Transverse colon (tissue), 4 donors: ENCODE measurements at regions not wholly inside any gene's neighbourhood (a gene's known extent, or its start where the extent isn't known, plus 50 kb on each side); places are given as distances from the start of the nearest gene placed in this dataset.

Source experiments
- DNase-seq: peaks from one replicate; pipeline ENCODE4 v3.0.0-alpha.2; 2019
- H3K27ac ChIP-seq, 4 donors: fragments of 200-600 bp; sonication (generic); 2 replicates each; pipeline ENCODE4 v1.5.1; 2016 to 2018; ENCODE audit warnings: inconsistent platforms in 4 of 4
- H3K27me3 ChIP-seq: fragments of 200-600 bp; sonication (generic); 2 replicates; pipeline ENCODE4 v1.5.1; 2017; ENCODE audit warnings: inconsistent platforms
- H3K36me3 ChIP-seq, 4 donors: fragments of 200-600 bp; sonication (generic); 2 replicates each; pipeline ENCODE4 v1.5.1; 2017 to 2019; ENCODE audit warnings: inconsistent platforms in 4 of 4
- H3K4me1 ChIP-seq, 4 donors: fragments of 200-600 bp; sonication (generic); 2 replicates each; pipeline ENCODE4 v1.5.1; 2017 to 2020; ENCODE audit warnings: inconsistent platforms in 4 of 4
- H3K4me3 ChIP-seq, 4 donors: fragments of 200-600 bp; sonication (generic); 1 replicate in 1 of 4; 2 replicates in 3 of 4; pipeline versions ENCODE4 v1.5.1 to v1.6.1; 2017 to 2019; ENCODE audit warnings: inconsistent platforms in 4 of 4
- H3K9me3 ChIP-seq, 2 donors: fragments of 200-600 bp; sonication (generic); 2 replicates each; pipeline ENCODE4 v1.5.1; 2017 to 2019; ENCODE audit warnings: inconsistent platforms in 2 of 2
- EP300 ChIP-seq: sonication (generic); formaldehyde crosslinking; IDR thresholded peaks from one replicate; pipeline ENCODE4 v1.6.1; 2017; ENCODE audit warnings: antibody characterized with exemption, low read depth
- POLR2A ChIP-seq: fragments of 450-650 bp; IDR thresholded peaks from one replicate; pipeline ENCODE4 v1.6.1; 2016; ENCODE audit warnings: antibody characterized with exemption, mild to moderate bottlenecking, moderate library complexity
- POLR2AphosphoS5 ChIP-seq, 3 donors: sonication (generic); formaldehyde crosslinking; IDR thresholded peaks; one replicate each; pipeline ENCODE4 v1.6.1; 2016; ENCODE audit warnings: antibody characterized with exemption in 3 of 3
- WGBS, 2 donors: methylation state at CpG; one replicate each; pipeline ENCODE4 v1.1.5; 2018; ENCODE audit warnings: low coverage in 1 of 2; 5-methylcytosine and 5-hydroxymethylcytosine counted together
- in situ Hi-C, 4 donors: fragments of 200-750 bp; cut with MboI; loops; one replicate each; pipeline versions ENCODE4 v1.15.0 to v1.15.1; 2017; ENCODE audit warnings: low sequenced_read_pairs in 3 of 4, low pct_ligation_motif_present in 1 of 4, low pct_unique_long_range_greater_than_20kb in 1 of 4
- intact Hi-C: fragments of 100-400 bp; cut with DNase I; formaldehyde crosslinking; loops from one replicate; pipeline ENCODE4 v1.15.1; 2023; ENCODE audit warnings: low total_unique reads
- TF ChIP-seq, protein P1 (sequence below), 5 experiments: fragments of 200-600 bp in 3 of 5; fragments of 450-650 bp in 2 of 5; sonication (generic) in 3 of 5; IDR thresholded peaks; 1 replicate in 2 of 5; 2 replicates in 3 of 5; pipeline ENCODE4 v1.5.1; 2016 to 2017; ENCODE audit warnings: antibody characterized with exemption in 5 of 5, inconsistent platforms in 3 of 5, mild to moderate bottlenecking in 2 of 5, moderate library complexity in 1 of 5

- Histone ChIP-seq H3K4me1 (peaks cover 0 to 6% (median 0%) of the 10 kb centered on the region in 4 donors), H3K36me3 (no peaks in the 10 kb centered on the region), H3K27me3 (no peaks in the 10 kb centered on the region), H3K27ac (no peak overlapping the region), H3K9me3 (no peaks in the 10 kb centered on the region), H3K4me3 (no peak overlapping the region)
- in situ Hi-C loops (no loop called here), intact Hi-C loops (no loop called here)
- TF ChIP-seq, protein P1, sequence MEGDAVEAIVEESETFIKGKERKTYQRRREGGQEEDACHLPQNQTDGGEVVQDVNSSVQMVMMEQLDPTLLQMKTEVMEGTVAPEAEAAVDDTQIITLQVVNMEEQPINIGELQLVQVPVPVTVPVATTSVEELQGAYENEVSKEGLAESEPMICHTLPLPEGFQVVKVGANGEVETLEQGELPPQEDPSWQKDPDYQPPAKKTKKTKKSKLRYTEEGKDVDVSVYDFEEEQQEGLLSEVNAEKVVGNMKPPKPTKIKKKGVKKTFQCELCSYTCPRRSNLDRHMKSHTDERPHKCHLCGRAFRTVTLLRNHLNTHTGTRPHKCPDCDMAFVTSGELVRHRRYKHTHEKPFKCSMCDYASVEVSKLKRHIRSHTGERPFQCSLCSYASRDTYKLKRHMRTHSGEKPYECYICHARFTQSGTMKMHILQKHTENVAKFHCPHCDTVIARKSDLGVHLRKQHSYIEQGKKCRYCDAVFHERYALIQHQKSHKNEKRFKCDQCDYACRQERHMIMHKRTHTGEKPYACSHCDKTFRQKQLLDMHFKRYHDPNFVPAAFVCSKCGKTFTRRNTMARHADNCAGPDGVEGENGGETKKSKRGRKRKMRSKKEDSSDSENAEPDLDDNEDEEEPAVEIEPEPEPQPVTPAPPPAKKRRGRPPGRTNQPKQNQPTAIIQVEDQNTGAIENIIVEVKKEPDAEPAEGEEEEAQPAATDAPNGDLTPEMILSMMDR (IDR thresholded peaks at IDR 0.05), result no peak
- no peak for TF ChIP-seq POLR2AphosphoS5 (IDR thresholded peaks at IDR 0.05)
- no peak for TF ChIP-seq EP300
- no peak for TF ChIP-seq POLR2A
- DNase-seq, result no peak
- whole genome bisulfite sequencing, 2 donors, result 65 to 68% methylated on average over 5 of the region's 5 CpGs
Measured at GRCh38 chr12:19799895-19800602, 360.8 kb downstream of the AEBP2 start.

DNA sequence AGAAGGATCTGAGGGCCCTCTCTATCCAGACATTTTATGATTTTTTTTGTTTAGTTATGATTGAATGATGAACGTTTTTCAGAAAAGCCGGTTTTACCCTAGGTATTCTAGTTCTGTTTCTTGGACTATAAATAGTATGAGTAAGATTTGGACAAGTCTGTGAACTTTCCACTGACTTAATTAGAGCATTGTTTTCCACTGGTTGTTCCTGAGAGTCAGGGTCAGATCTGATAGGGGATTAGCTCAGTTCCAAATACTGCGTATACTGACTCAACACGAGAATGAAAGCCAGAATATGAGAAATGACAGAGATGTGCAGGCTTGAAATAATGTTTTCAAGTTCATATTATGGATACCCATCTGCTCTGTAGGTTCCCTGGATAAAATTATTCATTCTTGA, 361.6 kb downstream of the AEBP2 start:
- in situ Hi-C loops, result no loop called here
- no peak overlapping the region for H3K4me3 ChIP-seq
- intact Hi-C loops, result no loop called here
- H3K36me3 ChIP-seq, result no peaks in the 10 kb centered on the region
- WGBS, 2 donors, result 54 to 59% methylated on average over 4 of the region's 4 CpGs
- no peak for DNase-seq
- no peaks in the 10 kb centered on the region for H3K27me3 ChIP-seq
- TF ChIP-seq, protein P1 (IDR thresholded peaks at IDR 0.05), result no peak
- TF ChIP-seq POLR2A (no peak), POLR2AphosphoS5 (IDR thresholded peaks at IDR 0.05) (no peak), EP300 (no peak)
- H3K9me3 ChIP-seq, result no peaks in the 10 kb centered on the region
- H3K4me1 ChIP-seq, result peaks cover 0 to 6% (median 0%) of the 10 kb centered on the region in 4 donors
- no peak overlapping the region for H3K27ac ChIP-seq

- H3K4me1 ChIP-seq, result peaks cover 0 to 6% (median 0%) of the 10 kb centered on the region in 4 donors
- H3K4me3 ChIP-seq, result no peak overlapping the region
- no peaks in the 10 kb centered on the region for H3K36me3 ChIP-seq
- intact Hi-C loops (no loop called here), in situ Hi-C loops (no loop called here)
- DNase-seq, result no peak
- no peaks in the 10 kb centered on the region for H3K27me3 ChIP-seq
- no peaks in the 10 kb centered on the region for H3K9me3 ChIP-seq
- no peak overlapping the region for H3K27ac ChIP-seq
- 62 to 81% methylated on average over 4 of the region's 4 CpGs for WGBS, 2 donors
- TF ChIP-seq POLR2AphosphoS5 (IDR thresholded peaks at IDR 0.05), result no peak
Measured at GRCh38 chr12:19801941-19802340, 362.6 kb downstream of the AEBP2 start.

- no peak overlapping the region for H3K27ac ChIP-seq
- TF ChIP-seq EP300 (no peak), POLR2AphosphoS5 (IDR thresholded peaks at IDR 0.05) (no peak), POLR2A (no peak)
- TF ChIP-seq, protein P1 (IDR thresholded peaks at IDR 0.05), result no peak
- no peak overlapping the region for H3K4me3 ChIP-seq
- intact Hi-C loops, result no loop called here
- 89 to 92% methylated on average over 2 of the region's 2 CpGs for WGBS, 2 donors
- H3K4me1 ChIP-seq, result peaks cover 0 to 6% (median 0%) of the 10 kb centered on the region in 4 donors
- in situ Hi-C loops, result no loop called here
- no peaks in the 10 kb centered on the region for H3K9me3 ChIP-seq
- DNase-seq, result no peak
- no peaks in the 10 kb centered on the region for H3K27me3 ChIP-seq
- H3K36me3 ChIP-seq, result no peaks in the 10 kb centered on the region
Measured at GRCh38 chr12:19802915-19803314, 363.6 kb downstream of the AEBP2 start.

- in situ Hi-C loops, result no loop called here
- DNase-seq, result no peak
- peaks cover 0 to 6% (median 0%) of the 10 kb centered on the region in 4 donors for H3K4me1 ChIP-seq
- intact Hi-C loops, result no loop called here
- no peaks in the 10 kb centered on the region for H3K27me3 ChIP-seq
- TF ChIP-seq POLR2A (no peak), POLR2AphosphoS5 (IDR thresholded peaks at IDR 0.05) (no peak), EP300 (no peak)
- TF ChIP-seq, protein P1 (IDR thresholded peaks at IDR 0.05), result no peak
- H3K9me3 ChIP-seq, result no peaks in the 10 kb centered on the region
- no peaks in the 10 kb centered on the region for H3K36me3 ChIP-seq
- 86 to 88% methylated on average over 1 of the region's 1 CpG for WGBS, 2 donors
- no peak overlapping the region for H3K4me3 ChIP-seq
- no peak overlapping the region for H3K27ac ChIP-seq
Measured at GRCh38 chr12:19804737-19805136, 365.4 kb downstream of the AEBP2 start.
